ENCODE measurements at regions not wholly inside any gene's neighbourhood (a gene's known extent, or its start where the extent isn't known, plus 50 kb on each side); places are given as distances from the start of the nearest gene placed in this dataset.

- Histone ChIP-seq H3K36me3 (ENCODE audit: control insufficient read depth in 4 of 4, insufficient read depth in 3 of 4, low read depth in 1 of 4, low read length in 3 of 4) (no peaks in the 10 kb centered on the region), H3K9me3 (ENCODE audit: control insufficient read depth in 4 of 4, low read length in 3 of 4) (no peaks in the 10 kb centered on the region), H3K9ac (ENCODE audit: low read depth in 1 of 2, low read length in 2 of 2) (no peak overlapping the region), H3K27ac (ENCODE audit: low read depth in 1 of 2, low read length in 2 of 2) (no peak overlapping the region), H3K27me3 (ENCODE audit: control insufficient read depth in 4 of 4, insufficient read depth in 4 of 4, low read length in 3 of 4) (no peaks in the 10 kb centered on the region), H3K4me1 (ENCODE audit: control insufficient read depth in 4 of 4, insufficient read depth in 4 of 4, low read length in 3 of 4) (no peaks in the 10 kb centered on the region), H3K4me3 (ENCODE audit: low read depth in 1 of 3, low read length in 3 of 3) (no peak overlapping the region)
- no peak for TF ChIP-seq REST (IDR thresholded peaks at IDR 0.05)
- TF ChIP-seq HNF4A (conservative IDR thresholded peaks at IDR 0.05), result no peak
- no peak for TF ChIP-seq FOXA1 (IDR thresholded peaks at IDR 0.05)
- no peak for TF ChIP-seq CTCF (IDR thresholded peaks at IDR 0.05; ENCODE audit: low read depth, low read length, missing input control)
- TF ChIP-seq TAF1 (conservative IDR thresholded peaks at IDR 0.05), result no peak
- TF ChIP-seq NR2F2 (IDR thresholded peaks at IDR 0.05), result no peak
- TF ChIP-seq EGR1 (IDR thresholded peaks at IDR 0.05; ENCODE audit: low read depth in 2 of 2), result no peak
- no peak for TF ChIP-seq HNF4G (IDR thresholded peaks at IDR 0.05)
- TF ChIP-seq, protein P1, sequence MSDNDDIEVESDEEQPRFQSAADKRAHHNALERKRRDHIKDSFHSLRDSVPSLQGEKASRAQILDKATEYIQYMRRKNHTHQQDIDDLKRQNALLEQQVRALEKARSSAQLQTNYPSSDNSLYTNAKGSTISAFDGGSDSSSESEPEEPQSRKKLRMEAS (IDR thresholded peaks at IDR 0.05), result no peak
- no peak for TF ChIP-seq JUND (IDR thresholded peaks at IDR 0.05)
- no peak for TF ChIP-seq RXRA (IDR thresholded peaks at IDR 0.05)
- no peak for TF ChIP-seq SP1 (IDR thresholded peaks at IDR 0.05)
- TF ChIP-seq, protein P2, sequence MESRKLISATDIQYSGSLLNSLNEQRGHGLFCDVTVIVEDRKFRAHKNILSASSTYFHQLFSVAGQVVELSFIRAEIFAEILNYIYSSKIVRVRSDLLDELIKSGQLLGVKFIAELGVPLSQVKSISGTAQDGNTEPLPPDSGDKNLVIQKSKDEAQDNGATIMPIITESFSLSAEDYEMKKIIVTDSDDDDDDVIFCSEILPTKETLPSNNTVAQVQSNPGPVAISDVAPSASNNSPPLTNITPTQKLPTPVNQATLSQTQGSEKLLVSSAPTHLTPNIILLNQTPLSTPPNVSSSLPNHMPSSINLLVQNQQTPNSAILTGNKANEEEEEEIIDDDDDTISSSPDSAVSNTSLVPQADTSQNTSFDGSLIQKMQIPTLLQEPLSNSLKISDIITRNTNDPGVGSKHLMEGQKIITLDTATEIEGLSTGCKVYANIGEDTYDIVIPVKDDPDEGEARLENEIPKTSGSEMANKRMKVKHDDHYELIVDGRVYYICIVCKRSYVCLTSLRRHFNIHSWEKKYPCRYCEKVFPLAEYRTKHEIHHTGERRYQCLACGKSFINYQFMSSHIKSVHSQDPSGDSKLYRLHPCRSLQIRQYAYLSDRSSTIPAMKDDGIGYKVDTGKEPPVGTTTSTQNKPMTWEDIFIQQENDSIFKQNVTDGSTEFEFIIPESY (IDR thresholded peaks at IDR 0.05), result no peak
- TF ChIP-seq, protein P3, sequence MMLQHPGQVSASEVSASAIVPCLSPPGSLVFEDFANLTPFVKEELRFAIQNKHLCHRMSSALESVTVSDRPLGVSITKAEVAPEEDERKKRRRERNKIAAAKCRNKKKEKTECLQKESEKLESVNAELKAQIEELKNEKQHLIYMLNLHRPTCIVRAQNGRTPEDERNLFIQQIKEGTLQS (IDR thresholded peaks at IDR 0.05), result no peak
- DNase-seq (ENCODE audit: low spot score), result no peak
- 55% methylated on average over 1 of the region's 1 CpG for WGBS
These were observed 631.8 kb downstream of the TMTC2 start for GRCh38 chr12:83318386-83319098.

- H3K4me3 ChIP-seq (ENCODE audit: low read depth in 1 of 3, low read length in 3 of 3), result no peak overlapping the region
- TF ChIP-seq, protein P2 (IDR thresholded peaks at IDR 0.05), result no peak
- H3K36me3 ChIP-seq (ENCODE audit: control insufficient read depth in 4 of 4, insufficient read depth in 3 of 4, low read depth in 1 of 4, low read length in 3 of 4), result no peaks in the 10 kb centered on the region
- WGBS, result 85% methylated on average over 3 of the region's 3 CpGs
- H3K9me3 ChIP-seq (ENCODE audit: control insufficient read depth in 4 of 4, low read length in 3 of 4), result no peaks in the 10 kb centered on the region
- no peaks in the 10 kb centered on the region for H3K4me1 ChIP-seq (ENCODE audit: control insufficient read depth in 4 of 4, insufficient read depth in 4 of 4, low read length in 3 of 4)
- H3K27ac ChIP-seq (ENCODE audit: low read depth in 1 of 2, low read length in 2 of 2), result no peak overlapping the region
- no peak for DNase-seq (ENCODE audit: low spot score)
- no peaks in the 10 kb centered on the region for H3K27me3 ChIP-seq (ENCODE audit: control insufficient read depth in 4 of 4, insufficient read depth in 4 of 4, low read length in 3 of 4)
- H3K9ac ChIP-seq (ENCODE audit: low read depth in 1 of 2, low read length in 2 of 2), result no peak overlapping the region
These were observed 630.9 kb downstream of the TMTC2 start for GRCh38 chr12:83317595-83317994.
